Activated CD8-positive, alpha-beta T cell treated with anti-CD3 and anti-CD28 coated beads for 36 hours (primary cell): ENCODE measurements at regions not wholly inside any gene's neighbourhood (a gene's known extent, or its start where the extent isn't known, plus 50 kb on each side); places are given as distances from the start of the nearest gene placed in this dataset.

Experiments
- ATAC-seq: fragments of 200-7000 bp; cut with Tn5 transposase; one replicate; pipeline ENCODE4 v1.10.0; 2021; ENCODE audit warnings: mild to moderate bottlenecking, moderate library complexity
- CTCF ChIA-PET: fragments of 350-600 bp; sonication (Branson Sonifier 250); formaldehyde crosslinking; loops from one replicate; lab custom pipeline; 2021; ENCODE audit warnings: antibody characterized with exemption; lab: Charles Lee
- POLR2A ChIA-PET: fragments of 350-600 bp; sonication (Branson Sonifier 250); formaldehyde crosslinking; loops from one replicate; lab custom pipeline; 2021; ENCODE audit warnings: antibody characterized with exemption; lab: Charles Lee
- DNase-seq: peaks from one replicate; pipeline ENCODE4 v3.0.0-alpha.2; 2020
- H3K27ac Mint-ChIP-seq: one replicate; pipeline ENCODE4 v1.8.0; 2021; ENCODE audit warnings: mild to moderate bottlenecking, mixed read lengths
- H3K27me3 Mint-ChIP-seq: one replicate; pipeline ENCODE4 v1.8.0; 2021; ENCODE audit warnings: mixed read lengths
- H3K36me3 Mint-ChIP-seq: one replicate; pipeline ENCODE4 v1.8.0; 2021; ENCODE audit warnings: low read depth, mixed read lengths
- H3K4me1 Mint-ChIP-seq: one replicate; pipeline ENCODE4 v1.8.0; 2021; ENCODE audit warnings: low read depth, mixed read lengths
- H3K4me3 Mint-ChIP-seq: one replicate; pipeline ENCODE4 v1.8.0; 2021; ENCODE audit warnings: mild to moderate bottlenecking, moderate library complexity, mixed read lengths
- H3K9me3 Mint-ChIP-seq: one replicate; pipeline ENCODE4 v1.8.0; 2021; ENCODE audit warnings: mixed read lengths
- CTCF ChIP-seq: fragments of 200-600 bp; IDR thresholded peaks from one replicate; pipeline ENCODE4 v1.8.0; 2022; ENCODE audit warnings: antibody characterized with exemption, mild to moderate bottlenecking
- intact Hi-C: fragments of 100-400 bp; cut with micrococcal nuclease; formaldehyde crosslinking; loops from one replicate; pipeline ENCODE4 v1.10.0; 2022

GRCh38 chr11:109749476-109749875 lies 327.5 kb downstream of the C11orf87 start:
- TF ChIP-seq CTCF, result no peak
- Mint-ChIP-seq H3K36me3 (no peaks in the 10 kb centered on the region), H3K4me1 (no peaks in the 10 kb centered on the region), H3K27ac (no peak overlapping the region), H3K4me3 (no peak overlapping the region), H3K9me3 (no peaks in the 10 kb centered on the region), H3K27me3 (no peaks in the 10 kb centered on the region)
- ChIA-PET CTCF (no interaction called here), POLR2A (interaction anchor here (0.6 kb wide), 1 partner anchor 517 kb away, joined by 3 read pairs; no protein-coding TSS in a partner anchor)
- intact Hi-C loops, result no loop called here
- no peak for DNase-seq
- no peak for ATAC-seq

- intact Hi-C loops, result no loop called here
- H3K27ac Mint-ChIP-seq, result no peak overlapping the region
- no peak overlapping the region for H3K4me3 Mint-ChIP-seq
- H3K27me3 Mint-ChIP-seq, result no peaks in the 10 kb centered on the region
- H3K9me3 Mint-ChIP-seq, result no peaks in the 10 kb centered on the region
- TF ChIP-seq CTCF, result no peak
- CTCF ChIA-PET, result no interaction called here
- POLR2A ChIA-PET, result no interaction called here
- ATAC-seq, result no peak
- no peaks in the 10 kb centered on the region for H3K36me3 Mint-ChIP-seq
- no peaks in the 10 kb centered on the region for H3K4me1 Mint-ChIP-seq
- no peak for DNase-seq
Observed at GRCh38 chr11:109750964-109751363, 329.0 kb downstream of the C11orf87 start.

- DNase-seq, result no peak
- peaks cover 2% of the 10 kb centered on the region for H3K27me3 Mint-ChIP-seq
Observed at GRCh38 chr11:109752212-109752825, 330.3 kb downstream of the C11orf87 start.

GRCh38 chr11:109756521-109756920 lies 334.5 kb downstream of the C11orf87 start:
- Mint-ChIP-seq H3K4me1 (no peaks in the 10 kb centered on the region), H3K27ac (no peak overlapping the region), H3K27me3 (peaks cover 2% of the 10 kb centered on the region), H3K4me3 (no peak overlapping the region), H3K36me3 (no peaks in the 10 kb centered on the region), H3K9me3 (peaks cover 1% of the 10 kb centered on the region)
- intact Hi-C loops, result no loop called here
- CTCF ChIA-PET, result no interaction called here
- DNase-seq (no peak), ATAC-seq (no peak)
- TF ChIP-seq CTCF, result no peak
- POLR2A ChIA-PET, result no interaction called here

More at GRCh38 chr11:109752212-109752825, 330.3 kb downstream of the C11orf87 start:
- Mint-ChIP-seq H3K27ac (no peak overlapping the region), H3K36me3 (no peaks in the 10 kb centered on the region), H3K9me3 (no peaks in the 10 kb centered on the region), H3K4me1 (no peaks in the 10 kb centered on the region), H3K4me3 (no peak overlapping the region)
- no peak for ATAC-seq
- CTCF ChIA-PET, result no interaction called here
- intact Hi-C loops, result no loop called here
- no peak for TF ChIP-seq CTCF
- POLR2A ChIA-PET, result no interaction called here

- no peak for DNase-seq
- Mint-ChIP-seq H3K4me1 (no peaks in the 10 kb centered on the region), H3K9me3 (peaks cover 1% of the 10 kb centered on the region), H3K27me3 (peaks cover 2% of the 10 kb centered on the region), H3K36me3 (no peaks in the 10 kb centered on the region), H3K27ac (no peak overlapping the region), H3K4me3 (no peak overlapping the region)
- no peak for TF ChIP-seq CTCF
- CTCF ChIA-PET, result no interaction called here
- POLR2A ChIA-PET, result no interaction called here
- ATAC-seq, result no peak
- intact Hi-C loops, result no loop called here
Observed at GRCh38 chr11:109756951-109757350, 335.0 kb downstream of the C11orf87 start.
